DOHH2 (cell line): ENCODE measurements at regions not wholly inside any gene's neighbourhood (a gene's known extent, or its start where the extent isn't known, plus 50 kb on each side); places are given as distances from the start of the nearest gene placed in this dataset.

Experiments used
- EZH2phosphoT487 ChIP-seq: fragments of 200-600 bp; sonication (generic); IDR thresholded peaks from 2 replicates; pipeline ENCODE4 v1.6.1; 2017; ENCODE audit warnings: borderline replicate concordance, mild to moderate bottlenecking, antibody characterized with exemption, low read length, moderate library complexity, mixed read lengths
- TF ChIP-seq, protein P1 (sequence below): fragments of 200-600 bp; sonication (generic); IDR thresholded peaks from one replicate; pipeline ENCODE4 v1.5.1; 2014; ENCODE audit warnings: antibody characterized with exemption, mild to moderate bottlenecking, low read depth, low read length; ENCODE audit not compliant: poor library complexity, severe bottlenecking

DNA sequence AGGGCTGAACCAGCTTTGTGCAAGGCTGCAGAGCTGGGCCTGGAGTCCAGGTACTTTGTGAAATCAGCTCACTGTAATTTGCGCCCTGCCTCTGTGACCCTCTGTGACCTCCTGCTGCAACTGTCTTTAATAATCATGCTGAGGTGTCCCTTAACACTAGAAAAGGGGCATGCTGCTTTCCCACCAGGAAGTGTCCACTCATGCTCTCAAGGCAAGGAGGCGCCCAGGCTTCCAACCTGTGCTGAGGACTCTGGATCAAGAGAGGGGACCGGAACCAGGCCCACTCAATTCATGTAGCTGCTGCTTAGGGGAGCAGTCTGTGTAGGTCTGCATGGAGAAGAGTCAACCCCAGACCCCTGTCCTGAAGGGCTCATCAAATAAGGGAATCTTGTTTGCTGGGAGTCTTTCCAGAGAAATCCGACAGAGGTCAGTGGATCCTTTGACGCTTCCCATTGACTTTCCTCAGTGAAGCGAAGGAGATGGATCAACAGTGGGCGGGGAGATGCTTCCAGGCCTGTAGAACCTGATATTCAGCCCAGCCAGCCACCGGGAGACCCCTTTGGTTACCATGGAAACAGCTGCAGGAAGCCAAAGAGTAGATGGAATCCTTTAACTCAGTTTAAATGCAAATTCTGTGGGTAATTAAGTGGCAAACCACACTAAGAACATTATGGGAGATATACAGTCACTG, 945.9 kb downstream of the GRID1 start:
- no peak for TF ChIP-seq EZH2phosphoT487
- TF ChIP-seq, protein P1, sequence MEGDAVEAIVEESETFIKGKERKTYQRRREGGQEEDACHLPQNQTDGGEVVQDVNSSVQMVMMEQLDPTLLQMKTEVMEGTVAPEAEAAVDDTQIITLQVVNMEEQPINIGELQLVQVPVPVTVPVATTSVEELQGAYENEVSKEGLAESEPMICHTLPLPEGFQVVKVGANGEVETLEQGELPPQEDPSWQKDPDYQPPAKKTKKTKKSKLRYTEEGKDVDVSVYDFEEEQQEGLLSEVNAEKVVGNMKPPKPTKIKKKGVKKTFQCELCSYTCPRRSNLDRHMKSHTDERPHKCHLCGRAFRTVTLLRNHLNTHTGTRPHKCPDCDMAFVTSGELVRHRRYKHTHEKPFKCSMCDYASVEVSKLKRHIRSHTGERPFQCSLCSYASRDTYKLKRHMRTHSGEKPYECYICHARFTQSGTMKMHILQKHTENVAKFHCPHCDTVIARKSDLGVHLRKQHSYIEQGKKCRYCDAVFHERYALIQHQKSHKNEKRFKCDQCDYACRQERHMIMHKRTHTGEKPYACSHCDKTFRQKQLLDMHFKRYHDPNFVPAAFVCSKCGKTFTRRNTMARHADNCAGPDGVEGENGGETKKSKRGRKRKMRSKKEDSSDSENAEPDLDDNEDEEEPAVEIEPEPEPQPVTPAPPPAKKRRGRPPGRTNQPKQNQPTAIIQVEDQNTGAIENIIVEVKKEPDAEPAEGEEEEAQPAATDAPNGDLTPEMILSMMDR = no peak
